WTC11 (cell line): ENCODE measurements at regions not wholly inside any gene's neighbourhood (a gene's known extent, or its start where the extent isn't known, plus 50 kb on each side); places are given as distances from the start of the nearest gene placed in this dataset.

ENCODE experiments used
- ATAC-seq: fragments of 200-7000 bp; cut with Tn5 transposase; 2 replicates; pipeline ENCODE4 v1.10.0; 2021; ENCODE audit warnings: mild to moderate bottlenecking, moderate library complexity
- CTCF ChIA-PET: fragments of 300-600 bp; sonication (Branson Sonifier 250); formaldehyde crosslinking; loops from one replicate; lab custom pipeline; 2021; ENCODE audit warnings: antibody characterized with exemption; lab: Charles Lee
- POLR2A ChIA-PET: fragments of 350-600 bp; sonication (Branson Sonifier 250); formaldehyde crosslinking; loops from one replicate; lab custom pipeline; 2021; ENCODE audit warnings: antibody characterized with exemption; lab: Charles Lee
- DNase-seq: peaks from one replicate; pipeline ENCODE4 v3.0.0; 2021; ENCODE audit warnings: low spot score
- H3K27ac Mint-ChIP-seq: 2 replicates; pipeline ENCODE4 v1.8.0; 2021; ENCODE audit warnings: mixed read lengths
- H3K27me3 Mint-ChIP-seq: 2 replicates; pipeline ENCODE4 v1.8.0; 2021; ENCODE audit warnings: low read depth, mild to moderate bottlenecking, moderate library complexity, mixed read lengths
- H3K36me3 Mint-ChIP-seq: 2 replicates; pipeline ENCODE4 v1.8.0; 2021; ENCODE audit warnings: mixed read lengths
- H3K4me1 Mint-ChIP-seq: 2 replicates; pipeline ENCODE4 v1.8.0; 2022; ENCODE audit warnings: mixed read lengths
- H3K4me3 Mint-ChIP-seq: 2 replicates; pipeline ENCODE4 v1.8.0; 2021; ENCODE audit warnings: mild to moderate bottlenecking, moderate library complexity, mixed read lengths
- H3K9me3 Mint-ChIP-seq: 2 replicates; pipeline ENCODE4 v1.8.0; 2021; ENCODE audit warnings: mixed read lengths
- CREM ChIP-seq: sonication (generic); formaldehyde crosslinking; IDR thresholded peaks from 2 replicates; pipeline ENCODE4 v1.8.1; 2022; ENCODE audit warnings: mild to moderate bottlenecking, missing genetic modification reagents, moderate library complexity
- ELF4 ChIP-seq: sonication (generic); formaldehyde crosslinking; IDR thresholded peaks from 2 replicates; pipeline ENCODE4 v1.8.1; 2022; ENCODE audit warnings: low read depth, mild to moderate bottlenecking, moderate library complexity, missing genetic modification reagents
- EMX1 ChIP-seq: fragments of 250-450 bp; sonication (Bioruptor Pico); IDR thresholded peaks from 2 replicates; pipeline ENCODE4 v1.8.0; 2021; ENCODE audit warnings: mild to moderate bottlenecking
- ESRRA ChIP-seq: sonication (generic); formaldehyde crosslinking; IDR thresholded peaks from 2 replicates; pipeline ENCODE4 v1.8.1; 2022; ENCODE audit warnings: mild to moderate bottlenecking, missing genetic modification reagents, borderline replicate concordance
- ETV6 ChIP-seq: sonication (generic); formaldehyde crosslinking; IDR thresholded peaks from 2 replicates; pipeline ENCODE4 v1.8.1; 2022; ENCODE audit warnings: mild to moderate bottlenecking, missing genetic modification reagents
- FOXP1 ChIP-seq: sonication (generic); formaldehyde crosslinking; IDR thresholded peaks from 2 replicates; pipeline ENCODE4 v1.8.0; 2022; ENCODE audit warnings: missing genetic modification reagents, mild to moderate bottlenecking, moderate library complexity, borderline replicate concordance
- GRHL2 ChIP-seq: fragments of 250-450 bp; sonication (Bioruptor Pico); IDR thresholded peaks from 2 replicates; pipeline ENCODE4 v1.8.0; 2022; ENCODE audit warnings: mild to moderate bottlenecking, moderate library complexity; ENCODE audit not compliant: insufficient replicate concordance, severe bottlenecking
- MYBL2 ChIP-seq: sonication (generic); formaldehyde crosslinking; IDR thresholded peaks from 2 replicates; pipeline ENCODE4 v1.8.1; 2023; ENCODE audit warnings: mild to moderate bottlenecking, moderate library complexity, missing genetic modification reagents
- NR1H2 ChIP-seq: sonication (generic); formaldehyde crosslinking; IDR thresholded peaks from 2 replicates; pipeline ENCODE4 v1.9.0; 2021; ENCODE audit warnings: mild to moderate bottlenecking, moderate library complexity, missing genetic modification reagents
- PRRX2 ChIP-seq: fragments of 250-450 bp; sonication (Bioruptor Pico); IDR thresholded peaks from 2 replicates; pipeline ENCODE4 v1.8.0; 2021; ENCODE audit warnings: mild to moderate bottlenecking
- SOX15 ChIP-seq: fragments of 250-450 bp; sonication (Bioruptor Pico); IDR thresholded peaks from 2 replicates; pipeline ENCODE4 v1.9.0; 2021; ENCODE audit warnings: mild to moderate bottlenecking
- SP1 ChIP-seq: sonication (generic); formaldehyde crosslinking; conservative IDR thresholded peaks from 2 replicates; pipeline ENCODE4 v1.8.1; 2022; ENCODE audit warnings: missing genetic modification reagents
- ZNF219 ChIP-seq: sonication (generic); formaldehyde crosslinking; IDR thresholded peaks from 2 replicates; pipeline ENCODE4 v1.8.0; 2023; ENCODE audit warnings: missing genetic modification reagents, mild to moderate bottlenecking, borderline replicate concordance
- TF ChIP-seq, protein P1 (sequence below): sonication (generic); formaldehyde crosslinking; IDR thresholded peaks from 2 replicates; pipeline ENCODE4 v1.8.1; 2023; ENCODE audit warnings: mild to moderate bottlenecking, missing genetic modification reagents, borderline replicate concordance
- TF ChIP-seq, protein P2 (sequence below): sonication (generic); formaldehyde crosslinking; IDR thresholded peaks from 2 replicates; pipeline ENCODE4 v1.8.0; 2023; ENCODE audit warnings: mild to moderate bottlenecking, missing genetic modification reagents
- TF ChIP-seq, protein P3 (sequence below): sonication (generic); formaldehyde crosslinking; IDR thresholded peaks from 2 replicates; pipeline ENCODE4 v1.8.1; 2023; ENCODE audit warnings: mild to moderate bottlenecking, missing genetic modification reagents
- TF ChIP-seq, protein P4 (sequence below): sonication (generic); formaldehyde crosslinking; IDR thresholded peaks from 2 replicates; pipeline ENCODE4 v1.8.0; 2022; ENCODE audit warnings: mild to moderate bottlenecking, missing genetic modification reagents
- TF ChIP-seq, protein P5 (sequence below): sonication (generic); formaldehyde crosslinking; IDR thresholded peaks from 2 replicates; pipeline ENCODE4 v1.8.0; 2023; ENCODE audit warnings: missing genetic modification reagents
- TF ChIP-seq, protein P6 (sequence below): sonication (generic); formaldehyde crosslinking; IDR thresholded peaks from 2 replicates; pipeline ENCODE4 v1.8.1; 2023; ENCODE audit warnings: mild to moderate bottlenecking, missing genetic modification reagents, moderate library complexity

DNA sequence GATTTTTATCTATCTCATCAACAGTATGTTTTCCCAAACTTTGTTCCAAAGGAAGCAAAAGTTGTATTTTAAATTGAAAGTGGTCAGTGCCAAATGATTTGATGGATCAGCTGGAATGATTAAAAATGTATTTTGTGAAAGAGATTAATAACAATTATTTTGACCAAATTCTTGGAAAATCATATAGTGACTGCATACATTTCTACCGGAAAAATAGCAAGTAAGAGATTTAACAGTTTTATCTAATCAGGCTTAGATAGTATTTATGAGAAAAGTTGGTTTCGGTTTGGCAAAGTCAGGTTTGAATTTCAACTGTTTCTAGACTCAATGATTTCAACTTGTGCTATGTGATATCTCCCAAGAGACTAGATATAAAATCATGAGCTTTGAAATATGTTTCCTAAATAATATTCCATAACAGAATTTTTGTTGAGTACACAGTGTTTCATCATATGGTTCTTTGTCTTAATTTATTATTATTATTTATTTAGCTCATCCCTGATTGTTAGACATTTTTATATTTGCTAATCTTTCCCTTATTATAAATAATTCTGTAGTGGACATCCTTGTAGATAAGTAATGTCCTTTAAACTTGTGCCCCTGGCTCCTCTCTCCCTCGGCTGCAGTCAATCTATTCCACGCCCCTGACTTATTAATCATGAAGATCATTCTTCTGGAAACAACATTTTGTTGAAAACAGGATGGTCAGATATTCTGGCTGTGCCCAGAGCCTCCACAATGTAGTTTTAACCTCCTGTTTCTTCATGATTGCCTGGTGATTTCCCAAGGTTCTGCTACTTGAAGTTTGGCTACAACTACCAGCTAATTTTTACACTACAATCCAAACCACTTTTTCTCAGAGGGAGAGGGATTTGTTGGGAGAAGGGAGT, 520.7 kb upstream of the TCF4 start:
- ATAC-seq: no peak
- CTCF ChIA-PET: no interaction called here

DNA sequence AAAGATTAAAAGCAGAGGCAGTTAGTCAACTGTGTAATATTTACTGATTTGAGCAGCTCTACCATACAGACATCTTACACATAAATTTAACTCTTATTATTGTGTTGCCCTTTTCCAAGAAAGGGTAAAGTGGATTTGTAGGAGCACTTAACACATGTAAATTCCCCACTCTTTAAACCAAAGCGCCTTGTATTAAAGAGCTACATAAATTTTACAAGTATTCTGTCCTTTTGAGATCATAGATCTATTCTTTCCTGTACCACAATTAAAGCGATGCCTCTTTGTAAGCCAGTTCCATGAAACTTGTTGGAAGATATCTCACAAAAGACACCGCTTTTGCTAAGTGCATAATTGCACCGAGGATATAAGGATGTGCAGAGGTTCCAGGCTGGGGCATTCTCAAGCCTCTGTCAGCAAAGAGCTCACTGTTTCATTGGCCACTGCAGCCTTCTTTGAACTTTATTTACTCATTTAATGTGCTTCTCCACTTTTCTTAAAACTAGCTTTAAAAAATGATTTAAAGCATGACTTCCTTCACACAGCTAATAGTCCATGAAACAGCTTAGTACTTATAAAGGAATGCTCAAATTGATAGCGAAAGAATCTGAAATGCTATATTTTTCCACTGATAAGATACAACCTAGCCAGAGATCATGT, 520.0 kb upstream of the TCF4 start:
- Mint-ChIP-seq H3K4me1 (peaks cover 12% of the 10 kb centered on the region), H3K9me3 (peaks cover 32% of the 10 kb centered on the region), H3K4me3 (no peak overlapping the region), H3K27me3 (no peaks in the 10 kb centered on the region), H3K36me3 (peaks cover 22% of the 10 kb centered on the region), H3K27ac (no peak overlapping the region)
- CTCF ChIA-PET: no interaction called here
- DNase-seq: no peak
- no peak for ATAC-seq
- POLR2A ChIA-PET: no interaction called here
- TF ChIP-seq, protein P1, sequence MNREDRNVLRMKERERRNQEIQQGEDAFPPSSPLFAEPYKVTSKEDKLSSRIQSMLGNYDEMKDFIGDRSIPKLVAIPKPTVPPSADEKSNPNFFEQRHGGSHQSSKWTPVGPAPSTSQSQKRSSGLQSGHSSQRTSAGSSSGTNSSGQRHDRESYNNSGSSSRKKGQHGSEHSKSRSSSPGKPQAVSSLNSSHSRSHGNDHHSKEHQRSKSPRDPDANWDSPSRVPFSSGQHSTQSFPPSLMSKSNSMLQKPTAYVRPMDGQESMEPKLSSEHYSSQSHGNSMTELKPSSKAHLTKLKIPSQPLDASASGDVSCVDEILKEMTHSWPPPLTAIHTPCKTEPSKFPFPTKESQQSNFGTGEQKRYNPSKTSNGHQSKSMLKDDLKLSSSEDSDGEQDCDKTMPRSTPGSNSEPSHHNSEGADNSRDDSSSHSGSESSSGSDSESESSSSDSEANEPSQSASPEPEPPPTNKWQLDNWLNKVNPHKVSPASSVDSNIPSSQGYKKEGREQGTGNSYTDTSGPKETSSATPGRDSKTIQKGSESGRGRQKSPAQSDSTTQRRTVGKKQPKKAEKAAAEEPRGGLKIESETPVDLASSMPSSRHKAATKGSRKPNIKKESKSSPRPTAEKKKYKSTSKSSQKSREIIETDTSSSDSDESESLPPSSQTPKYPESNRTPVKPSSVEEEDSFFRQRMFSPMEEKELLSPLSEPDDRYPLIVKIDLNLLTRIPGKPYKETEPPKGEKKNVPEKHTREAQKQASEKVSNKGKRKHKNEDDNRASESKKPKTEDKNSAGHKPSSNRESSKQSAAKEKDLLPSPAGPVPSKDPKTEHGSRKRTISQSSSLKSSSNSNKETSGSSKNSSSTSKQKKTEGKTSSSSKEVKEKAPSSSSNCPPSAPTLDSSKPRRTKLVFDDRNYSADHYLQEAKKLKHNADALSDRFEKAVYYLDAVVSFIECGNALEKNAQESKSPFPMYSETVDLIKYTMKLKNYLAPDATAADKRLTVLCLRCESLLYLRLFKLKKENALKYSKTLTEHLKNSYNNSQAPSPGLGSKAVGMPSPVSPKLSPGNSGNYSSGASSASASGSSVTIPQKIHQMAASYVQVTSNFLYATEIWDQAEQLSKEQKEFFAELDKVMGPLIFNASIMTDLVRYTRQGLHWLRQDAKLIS: no peak
- TF ChIP-seq EMX1 (CRISPR knock-in tag) (no peak), ESRRA (CRISPR knock-in tag) (no peak), GRHL2 (CRISPR knock-in tag) (no peak), FOXP1 (CRISPR knock-in tag) (no peak), ELF4 (no peak)
- TF ChIP-seq, protein P2, sequence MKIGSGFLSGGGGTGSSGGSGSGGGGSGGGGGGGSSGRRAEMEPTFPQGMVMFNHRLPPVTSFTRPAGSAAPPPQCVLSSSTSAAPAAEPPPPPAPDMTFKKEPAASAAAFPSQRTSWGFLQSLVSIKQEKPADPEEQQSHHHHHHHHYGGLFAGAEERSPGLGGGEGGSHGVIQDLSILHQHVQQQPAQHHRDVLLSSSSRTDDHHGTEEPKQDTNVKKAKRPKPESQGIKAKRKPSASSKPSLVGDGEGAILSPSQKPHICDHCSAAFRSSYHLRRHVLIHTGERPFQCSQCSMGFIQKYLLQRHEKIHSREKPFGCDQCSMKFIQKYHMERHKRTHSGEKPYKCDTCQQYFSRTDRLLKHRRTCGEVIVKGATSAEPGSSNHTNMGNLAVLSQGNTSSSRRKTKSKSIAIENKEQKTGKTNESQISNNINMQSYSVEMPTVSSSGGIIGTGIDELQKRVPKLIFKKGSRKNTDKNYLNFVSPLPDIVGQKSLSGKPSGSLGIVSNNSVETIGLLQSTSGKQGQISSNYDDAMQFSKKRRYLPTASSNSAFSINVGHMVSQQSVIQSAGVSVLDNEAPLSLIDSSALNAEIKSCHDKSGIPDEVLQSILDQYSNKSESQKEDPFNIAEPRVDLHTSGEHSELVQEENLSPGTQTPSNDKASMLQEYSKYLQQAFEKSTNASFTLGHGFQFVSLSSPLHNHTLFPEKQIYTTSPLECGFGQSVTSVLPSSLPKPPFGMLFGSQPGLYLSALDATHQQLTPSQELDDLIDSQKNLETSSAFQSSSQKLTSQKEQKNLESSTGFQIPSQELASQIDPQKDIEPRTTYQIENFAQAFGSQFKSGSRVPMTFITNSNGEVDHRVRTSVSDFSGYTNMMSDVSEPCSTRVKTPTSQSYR: no peak

More for the DNA sequence above, 520.7 kb upstream of the TCF4 start:
- no peaks in the 10 kb centered on the region for H3K27me3 Mint-ChIP-seq
- TF ChIP-seq CREM (CRISPR knock-in tag): no peak
- no peak for TF ChIP-seq SOX15 (CRISPR knock-in tag)
- H3K27ac Mint-ChIP-seq: no peak overlapping the region
- peaks cover 12% of the 10 kb centered on the region for H3K4me1 Mint-ChIP-seq
- H3K9me3 Mint-ChIP-seq: peaks cover 24% of the 10 kb centered on the region
- H3K36me3 Mint-ChIP-seq: peaks cover 19% of the 10 kb centered on the region
- POLR2A ChIA-PET: no interaction called here
- no peak for DNase-seq
- H3K4me3 Mint-ChIP-seq: no peak overlapping the region

DNA sequence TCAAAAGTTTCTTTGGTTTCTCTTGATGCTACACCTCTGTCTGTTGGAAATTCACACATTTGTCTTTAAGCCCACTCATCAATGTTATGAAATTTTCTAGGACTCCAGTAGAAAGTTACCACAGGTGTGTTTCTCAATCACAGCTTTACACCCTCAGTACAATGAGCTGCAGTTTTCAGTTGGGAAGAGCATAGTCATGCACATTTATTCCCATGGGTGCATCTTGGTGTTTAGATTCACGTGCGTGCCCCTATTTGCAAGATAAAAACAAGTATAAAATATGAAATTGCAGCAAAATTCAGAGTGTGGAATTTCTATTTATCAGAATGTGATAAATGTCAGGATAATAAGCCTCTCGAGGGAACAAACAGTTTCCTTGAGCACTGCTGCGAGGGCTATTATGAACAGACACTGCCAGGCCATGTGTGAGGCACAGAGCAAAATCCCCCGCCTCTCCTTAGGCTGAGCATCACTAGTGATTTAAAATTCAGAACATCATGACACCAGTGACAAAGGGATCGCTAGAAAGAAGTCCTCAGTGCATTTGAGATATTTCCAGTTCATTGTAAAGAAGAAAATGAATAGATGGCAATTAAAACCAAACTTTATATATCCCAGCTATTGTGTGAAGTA, 512.2 kb upstream of the TCF4 start:
- ATAC-seq: no peak
- Mint-ChIP-seq H3K27ac (no peak overlapping the region), H3K4me3 (no peak overlapping the region), H3K27me3 (no peaks in the 10 kb centered on the region), H3K4me1 (peaks cover 3% of the 10 kb centered on the region; the same call in 1 of the 2 replicates), H3K9me3 (peaks cover 23% of the 10 kb centered on the region), H3K36me3 (peaks cover 18% of the 10 kb centered on the region)
- CTCF ChIA-PET: no interaction called here
- POLR2A ChIA-PET: no interaction called here
- DNase-seq: no peak
- TF ChIP-seq ZNF219 (CRISPR knock-in tag) (no peak), ETV6 (no peak), SP1 (CRISPR knock-in tag) (no peak), NR1H2 (no peak), MYBL2 (CRISPR knock-in tag) (no peak), PRRX2 (CRISPR knock-in tag) (no peak)
- TF ChIP-seq, protein P3, sequence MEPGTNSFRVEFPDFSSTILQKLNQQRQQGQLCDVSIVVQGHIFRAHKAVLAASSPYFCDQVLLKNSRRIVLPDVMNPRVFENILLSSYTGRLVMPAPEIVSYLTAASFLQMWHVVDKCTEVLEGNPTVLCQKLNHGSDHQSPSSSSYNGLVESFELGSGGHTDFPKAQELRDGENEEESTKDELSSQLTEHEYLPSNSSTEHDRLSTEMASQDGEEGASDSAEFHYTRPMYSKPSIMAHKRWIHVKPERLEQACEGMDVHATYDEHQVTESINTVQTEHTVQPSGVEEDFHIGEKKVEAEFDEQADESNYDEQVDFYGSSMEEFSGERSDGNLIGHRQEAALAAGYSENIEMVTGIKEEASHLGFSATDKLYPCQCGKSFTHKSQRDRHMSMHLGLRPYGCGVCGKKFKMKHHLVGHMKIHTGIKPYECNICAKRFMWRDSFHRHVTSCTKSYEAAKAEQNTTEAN (CRISPR knock-in tag): no peak
- TF ChIP-seq, protein P4, sequence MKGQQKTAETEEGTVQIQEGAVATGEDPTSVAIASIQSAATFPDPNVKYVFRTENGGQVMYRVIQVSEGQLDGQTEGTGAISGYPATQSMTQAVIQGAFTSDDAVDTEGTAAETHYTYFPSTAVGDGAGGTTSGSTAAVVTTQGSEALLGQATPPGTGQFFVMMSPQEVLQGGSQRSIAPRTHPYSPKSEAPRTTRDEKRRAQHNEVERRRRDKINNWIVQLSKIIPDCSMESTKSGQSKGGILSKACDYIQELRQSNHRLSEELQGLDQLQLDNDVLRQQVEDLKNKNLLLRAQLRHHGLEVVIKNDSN (CRISPR knock-in tag): no peak
- TF ChIP-seq, protein P5, sequence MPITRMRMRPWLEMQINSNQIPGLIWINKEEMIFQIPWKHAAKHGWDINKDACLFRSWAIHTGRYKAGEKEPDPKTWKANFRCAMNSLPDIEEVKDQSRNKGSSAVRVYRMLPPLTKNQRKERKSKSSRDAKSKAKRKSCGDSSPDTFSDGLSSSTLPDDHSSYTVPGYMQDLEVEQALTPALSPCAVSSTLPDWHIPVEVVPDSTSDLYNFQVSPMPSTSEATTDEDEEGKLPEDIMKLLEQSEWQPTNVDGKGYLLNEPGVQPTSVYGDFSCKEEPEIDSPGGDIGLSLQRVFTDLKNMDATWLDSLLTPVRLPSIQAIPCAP: no peak
- TF ChIP-seq, protein P6, sequence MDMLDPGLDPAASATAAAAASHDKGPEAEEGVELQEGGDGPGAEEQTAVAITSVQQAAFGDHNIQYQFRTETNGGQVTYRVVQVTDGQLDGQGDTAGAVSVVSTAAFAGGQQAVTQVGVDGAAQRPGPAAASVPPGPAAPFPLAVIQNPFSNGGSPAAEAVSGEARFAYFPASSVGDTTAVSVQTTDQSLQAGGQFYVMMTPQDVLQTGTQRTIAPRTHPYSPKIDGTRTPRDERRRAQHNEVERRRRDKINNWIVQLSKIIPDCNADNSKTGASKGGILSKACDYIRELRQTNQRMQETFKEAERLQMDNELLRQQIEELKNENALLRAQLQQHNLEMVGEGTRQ: no peak
